Astrocyte of the hippocampus (primary cell): ENCODE measurements at regions not wholly inside any gene's neighbourhood (a gene's known extent, or its start where the extent isn't known, plus 50 kb on each side); places are given as distances from the start of the nearest gene placed in this dataset.
"Not testable (repeated sequence)": the region's sequence is repeated elsewhere in the genome, so short reads cannot be mapped to it uniquely, and the experiment has no call there.

ENCODE experiments used
- DNase-seq: peaks from one replicate; pipeline ENCODE4 v3.0.0; 2011; ENCODE audit warnings: low read depth, low spot score

DNA sequence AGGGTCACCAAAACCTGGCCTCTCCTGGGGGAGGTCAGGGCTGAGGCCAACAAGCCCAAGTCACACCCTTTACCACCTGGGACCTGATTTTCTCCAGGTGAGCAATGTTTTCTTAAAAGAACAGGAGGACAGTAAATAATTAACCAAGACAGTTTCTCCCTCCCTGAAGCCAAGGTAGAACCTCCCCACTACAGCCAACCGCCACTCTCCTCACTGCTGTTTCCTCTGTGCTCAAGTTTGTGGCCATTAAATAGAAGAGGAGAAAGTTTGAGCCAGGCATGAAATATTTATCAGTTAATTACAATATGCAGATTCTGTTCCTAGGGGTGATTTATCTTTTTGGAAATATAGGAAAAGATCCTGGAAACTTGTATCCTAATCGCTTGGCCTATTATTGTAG, 150.6 kb upstream of the ANKRD20A1 start:
- not testable (repeated sequence) for DNase-seq

DNA sequence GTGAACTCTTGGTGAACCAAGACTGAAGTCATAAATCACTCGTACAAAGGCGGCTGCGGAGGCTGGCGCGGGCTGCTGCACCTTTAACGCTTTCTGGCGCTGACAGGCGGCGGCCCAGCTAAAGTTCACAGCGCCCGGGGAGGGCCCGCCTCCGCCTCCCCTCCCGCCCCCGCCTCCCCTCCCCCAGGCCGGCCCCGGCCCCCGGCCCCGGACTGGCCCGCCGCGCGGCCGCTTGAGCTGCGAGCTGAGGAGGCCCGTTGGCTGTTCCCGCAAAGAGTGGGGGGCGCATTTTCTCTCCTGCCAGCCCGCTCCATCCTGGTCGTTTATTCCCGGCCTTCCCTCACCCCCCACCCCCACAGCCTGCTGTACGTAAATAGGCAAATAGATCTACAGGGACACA, 147.3 kb upstream of the ANKRD20A1 start:
- DNase-seq = not testable (repeated sequence)

DNA sequence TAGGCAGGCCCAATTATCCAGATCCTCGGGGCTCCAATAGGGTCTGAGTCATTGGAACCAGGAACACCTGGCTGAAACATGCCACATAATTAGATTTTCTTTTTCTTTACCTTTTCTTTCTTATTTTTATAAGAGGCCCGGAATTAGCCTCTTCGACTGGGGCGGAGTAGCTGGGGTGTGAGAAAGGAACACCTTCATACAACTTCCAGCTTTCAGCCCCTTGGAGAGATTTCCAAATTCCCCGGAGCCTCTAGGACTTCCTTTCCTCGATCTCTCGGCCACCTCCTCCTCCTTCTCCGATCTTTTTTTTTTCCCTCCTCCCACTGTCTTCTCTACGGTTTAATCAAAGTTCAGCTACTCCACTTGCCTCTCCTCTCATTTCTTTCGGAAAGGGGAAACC, 146.8 kb upstream of the ANKRD20A1 start:
- peak; percentile 7 for DNase-seq

DNA sequence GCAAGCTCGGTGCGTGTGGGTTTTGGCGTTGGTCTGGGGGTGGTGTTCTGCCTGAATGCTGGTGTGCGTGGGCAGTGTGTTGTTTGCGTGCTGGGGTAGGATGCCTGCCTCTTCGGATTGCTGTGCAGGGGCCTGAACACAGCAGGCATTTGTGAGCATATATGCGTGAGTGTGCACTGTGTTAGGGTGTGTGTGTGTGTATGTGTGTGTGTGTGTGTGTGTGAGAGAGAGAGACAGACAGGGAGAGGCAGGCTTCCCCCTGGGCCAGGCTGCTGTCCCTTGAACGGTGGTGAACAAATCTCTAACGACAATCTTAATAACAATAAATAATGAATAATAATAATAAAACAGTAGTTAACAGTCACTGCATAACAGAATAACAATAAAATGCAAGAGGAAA, 145.8 kb upstream of the ANKRD20A1 start:
- DNase-seq = not testable (repeated sequence)

DNA sequence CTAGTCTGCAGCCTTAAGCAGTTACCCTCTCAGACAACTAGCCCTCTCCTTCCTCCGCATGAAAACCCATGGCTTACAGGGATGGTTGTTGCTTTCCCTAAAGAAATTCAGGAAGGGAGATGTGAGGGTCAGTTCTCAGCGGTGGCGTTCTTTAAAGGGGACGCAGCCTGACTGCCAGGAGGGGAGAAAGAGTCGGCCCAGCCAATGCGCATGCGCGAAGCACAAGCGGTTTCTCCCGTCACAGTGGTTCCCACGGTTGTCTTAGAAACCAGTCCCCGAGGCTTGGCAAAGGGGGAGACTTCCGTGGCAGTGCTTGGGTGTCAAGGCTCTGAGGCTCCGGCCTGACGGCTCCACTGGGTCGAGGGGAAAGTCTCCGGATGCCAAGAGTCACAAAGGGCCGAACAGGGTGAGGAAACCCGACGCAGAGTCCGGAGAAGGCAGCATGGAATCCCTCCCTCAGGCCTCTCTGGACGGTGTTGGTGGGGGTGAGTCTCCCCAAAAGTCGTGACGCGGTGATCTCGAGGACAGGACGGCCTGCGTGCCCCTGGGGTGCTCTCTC, 140.8 kb upstream of the ANKRD20A1 start:
- not testable (repeated sequence) for DNase-seq

DNA sequence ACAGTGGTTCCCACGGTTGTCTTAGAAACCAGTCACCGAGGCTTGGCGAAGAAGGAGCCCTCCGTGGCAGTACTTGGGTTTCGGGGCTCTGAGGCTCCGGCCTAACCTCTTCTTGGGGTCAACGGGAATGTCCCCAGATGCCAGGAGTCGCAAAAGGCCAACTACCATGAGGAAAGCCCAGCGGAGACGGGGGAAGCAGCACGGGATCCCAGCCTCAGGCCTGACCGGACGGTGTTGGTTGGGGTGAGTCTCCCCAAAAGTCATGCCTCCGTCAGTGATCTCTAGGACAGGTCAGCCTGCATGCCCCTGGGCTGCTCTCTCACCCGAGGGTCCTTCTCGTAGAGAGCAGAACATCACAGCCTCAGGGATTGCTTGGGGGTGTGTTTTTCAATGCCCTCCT, 138.2 kb upstream of the ANKRD20A1 start:
- not testable (repeated sequence) for DNase-seq

DNA sequence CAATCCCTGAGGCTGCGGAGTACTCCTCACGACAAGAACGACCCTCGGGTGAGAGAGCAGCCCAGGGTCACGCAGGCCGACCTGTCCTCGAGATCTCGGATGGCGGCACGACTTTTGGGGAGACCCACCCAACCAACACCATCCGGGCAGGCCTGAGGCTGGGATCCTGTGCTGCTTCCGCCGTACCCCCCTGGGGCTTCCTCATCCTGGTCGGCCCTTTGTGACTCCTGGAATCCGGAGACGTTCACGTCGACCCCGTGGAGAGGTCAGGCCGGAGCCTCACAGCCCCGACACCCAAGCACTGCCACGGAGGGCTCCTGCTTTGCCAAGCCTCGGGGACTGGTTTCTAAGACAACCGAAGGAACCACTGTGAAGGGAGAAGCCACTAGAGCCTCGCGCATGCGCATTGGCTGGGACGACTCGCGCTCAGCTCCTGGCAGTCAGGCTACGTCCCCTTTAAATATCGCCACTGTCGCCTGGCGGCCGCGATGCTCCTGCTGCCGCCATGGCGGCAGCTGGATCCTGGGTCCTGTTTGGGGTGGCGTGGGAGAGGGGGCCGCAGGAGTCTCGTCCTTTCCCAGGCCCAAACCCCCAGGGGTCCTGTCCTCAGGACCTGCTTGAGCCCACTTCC, 136.2 kb upstream of the ANKRD20A1 start:
- not testable (repeated sequence) for DNase-seq

DNA sequence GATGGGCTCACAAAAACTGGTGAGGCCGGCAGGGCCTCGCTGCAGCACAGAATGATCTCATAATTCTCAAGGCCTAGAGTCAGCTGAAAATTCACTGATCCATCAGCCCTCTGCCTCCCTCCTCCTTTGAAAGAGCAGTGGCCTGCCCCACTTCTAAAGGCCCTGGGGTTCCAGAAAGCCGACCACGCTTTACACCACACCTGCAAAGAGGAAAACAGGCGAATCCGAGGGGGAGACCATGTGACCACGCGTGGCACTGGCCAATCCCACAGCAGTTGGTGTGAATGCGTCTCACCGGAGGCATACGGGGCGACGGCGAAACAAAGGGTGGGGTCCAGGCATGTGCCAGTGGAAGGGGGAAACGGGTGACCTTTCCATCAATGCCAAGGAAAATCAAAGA, 135.5 kb upstream of the ANKRD20A1 start:
- not testable (repeated sequence) for DNase-seq

DNA sequence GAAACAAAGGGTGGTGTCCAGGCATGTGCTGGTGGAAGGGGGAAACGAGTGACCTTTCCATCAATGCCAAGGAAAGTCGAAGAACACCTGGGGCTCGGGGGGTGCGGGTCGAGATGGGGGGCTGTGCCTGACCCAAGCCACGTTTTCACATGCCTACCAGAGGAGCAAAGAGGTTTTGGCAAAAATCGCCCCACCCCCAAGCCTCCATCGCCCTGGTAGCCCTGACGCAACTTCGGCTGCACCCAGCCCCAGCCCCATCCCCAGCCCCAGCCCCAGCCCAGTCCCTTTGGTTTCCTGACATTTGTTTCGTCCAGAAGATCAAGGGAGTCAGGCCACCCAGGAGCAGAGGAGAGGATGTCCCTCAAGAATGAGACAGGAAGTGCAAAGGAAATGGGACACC, 133.8 kb upstream of the ANKRD20A1 start:
- not testable (repeated sequence) for DNase-seq

DNA sequence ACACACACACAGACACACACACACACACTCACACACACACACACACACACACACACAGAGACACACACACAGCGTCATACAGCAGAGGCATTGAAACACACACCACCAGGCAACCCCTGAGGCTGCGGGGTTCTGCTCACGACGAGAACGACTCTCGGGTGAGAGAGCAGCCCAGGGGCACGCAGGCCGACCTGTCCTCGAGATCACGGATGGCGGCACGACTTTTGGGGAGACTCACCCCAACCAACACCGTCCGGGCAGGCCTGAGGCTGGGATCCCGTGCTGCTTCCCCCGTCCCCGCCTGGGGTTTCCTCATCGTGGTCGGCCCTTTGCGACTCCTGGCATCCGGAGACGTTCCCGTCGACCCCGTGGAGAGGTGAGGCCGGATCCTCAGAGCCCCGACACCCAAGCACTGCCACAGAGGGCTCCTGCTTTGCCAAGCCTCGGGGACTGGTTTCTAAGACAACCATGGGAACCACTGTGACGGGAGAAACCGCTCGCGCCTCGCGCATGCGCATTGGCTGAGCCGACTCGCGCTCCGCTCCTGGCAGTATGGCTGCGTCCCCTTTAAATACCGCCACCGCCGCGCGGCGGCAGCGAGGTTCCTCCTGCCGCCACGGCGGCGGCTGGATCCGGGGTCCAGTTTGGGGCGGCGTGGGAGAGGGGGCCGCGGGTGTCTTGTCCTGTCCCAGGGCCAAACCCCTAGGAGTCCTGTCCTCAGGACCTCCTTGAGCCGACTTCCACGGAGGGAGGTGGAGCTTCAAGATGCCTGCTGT, 132.3 kb upstream of the ANKRD20A1 start:
- DNase-seq = not testable (repeated sequence)

DNA sequence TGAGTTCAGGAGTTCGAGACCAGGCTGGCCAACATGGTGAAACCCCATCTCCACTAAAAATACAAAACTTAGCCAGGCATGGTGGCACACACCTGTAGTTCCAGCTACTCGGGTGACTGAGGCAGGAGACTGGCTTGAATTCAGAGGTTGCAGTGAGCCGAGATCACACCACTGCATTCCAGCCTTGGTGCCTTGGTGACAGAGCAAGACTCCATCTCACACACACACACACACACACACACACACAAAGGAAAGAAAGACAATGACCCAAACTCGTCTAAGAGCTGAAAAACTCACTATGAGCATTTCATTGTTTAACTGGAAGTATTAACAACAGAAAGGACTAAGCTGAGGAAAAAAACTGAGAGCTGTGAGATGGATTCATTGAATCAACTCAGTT, 95.6 kb upstream of the ANKRD20A1 start:
- DNase-seq = not testable (repeated sequence)

DNA sequence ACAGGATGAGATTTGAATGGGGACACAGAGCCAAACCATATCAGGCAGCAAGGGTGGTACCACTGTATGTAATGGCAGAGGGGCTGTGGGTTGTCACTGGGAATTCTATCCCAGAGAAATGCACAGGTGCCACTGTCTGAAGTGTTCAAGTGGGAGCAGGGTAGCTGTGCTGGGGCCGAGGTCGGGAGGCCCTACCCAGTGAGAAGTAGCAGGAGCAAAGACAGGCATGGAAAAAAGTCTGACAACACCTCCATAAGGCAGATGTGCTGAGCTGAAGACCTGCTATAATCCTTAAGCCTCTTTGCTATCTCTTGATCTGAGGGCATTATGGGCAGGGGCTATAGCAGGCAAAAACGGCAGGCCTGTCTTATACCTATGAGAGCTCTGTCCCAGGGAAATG, 86.9 kb upstream of the ANKRD20A1 start:
- DNase-seq = not testable (repeated sequence)

DNA sequence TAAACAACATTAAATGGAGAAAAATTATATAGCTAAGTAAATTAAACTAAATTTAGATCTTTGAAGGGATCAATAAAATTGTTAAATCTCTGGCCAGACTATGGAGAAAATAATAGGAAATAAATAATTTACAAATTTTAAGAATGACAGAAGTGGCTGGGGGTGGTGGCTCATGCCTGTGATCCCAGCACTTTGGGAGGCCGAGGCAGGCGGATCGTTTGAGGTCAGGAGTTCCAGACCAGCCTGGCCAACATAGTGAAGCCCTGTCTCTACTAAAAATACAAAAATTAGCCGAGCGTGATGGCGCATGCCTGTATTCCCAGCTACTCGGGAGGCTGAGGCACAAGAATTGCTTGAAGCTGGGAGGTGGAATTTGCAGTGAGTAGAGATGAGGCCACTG, 58.6 kb upstream of the ANKRD20A1 start:
- not testable (repeated sequence) for DNase-seq
